GM19438 (cell line): ENCODE measurements at regions not wholly inside any gene's neighbourhood (a gene's known extent, or its start where the extent isn't known, plus 50 kb on each side); places are given as distances from the start of the nearest gene placed in this dataset.
"Not testable (repeated sequence)": the region's sequence is repeated elsewhere in the genome, so short reads cannot be mapped to it uniquely, and the experiment has no call there.

Source experiments
- ATAC-seq: cut with Tn5 transposase; IDR thresholded peaks from one replicate; pipeline ENCODE4 v1.9.1; 2021; ENCODE audit warnings: low read depth; ENCODE audit not compliant: unreplicated experiment

- no peak for ATAC-seq
Observed at GRCh38 chr4:30868111-30868895, 148.1 kb downstream of the PCDH7 start.

DNA sequence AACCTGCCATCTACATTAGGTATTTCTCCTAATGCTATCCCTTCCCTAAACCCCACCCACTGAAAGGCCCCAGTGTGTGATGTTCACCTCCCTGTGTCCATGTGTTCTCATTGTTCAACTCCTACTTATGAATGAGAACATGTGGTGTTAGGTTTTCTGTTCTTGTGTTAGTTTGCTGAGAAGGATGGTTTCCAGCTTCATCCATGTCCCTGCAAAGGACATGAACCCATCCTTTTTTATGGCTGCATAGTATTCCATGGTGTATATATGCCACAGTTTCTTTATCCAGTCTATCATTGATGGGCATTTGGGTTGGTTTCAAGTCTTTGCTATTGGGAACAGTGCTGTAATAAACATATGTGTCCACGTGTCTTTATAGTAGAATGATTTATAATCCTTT lies 149.2 kb downstream of the PCDH7 start:
- ATAC-seq, result not testable (repeated sequence)

DNA sequence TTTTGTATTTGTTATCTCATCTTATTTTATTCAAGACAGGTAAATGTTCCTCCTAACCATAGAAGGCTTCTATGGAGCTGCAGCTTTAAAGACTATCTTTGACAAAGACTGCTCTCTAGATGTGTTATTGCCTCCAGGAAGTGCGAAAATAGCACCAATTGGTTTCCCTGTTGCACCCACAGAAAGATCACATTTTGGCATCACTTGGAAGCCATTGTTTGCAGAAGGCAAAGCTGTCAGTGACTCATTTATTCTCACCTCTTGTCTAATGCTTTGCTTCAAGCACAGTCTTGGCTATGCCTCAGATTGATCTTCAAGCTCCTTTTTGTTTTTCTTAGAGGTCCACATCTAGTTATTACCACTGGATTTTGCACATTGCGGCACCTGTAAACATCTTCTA lies 150.3 kb downstream of the PCDH7 start:
- no peak for ATAC-seq

- ATAC-seq, result no peak
Observed at GRCh38 chr4:30875658-30876269, 155.6 kb downstream of the PCDH7 start.

GRCh38 chr4:30879855-30880598 lies 159.9 kb downstream of the PCDH7 start:
- ATAC-seq, result no peak

- no peak for ATAC-seq
Observed at GRCh38 chr4:30881985-30882384, 161.8 kb downstream of the PCDH7 start.

DNA sequence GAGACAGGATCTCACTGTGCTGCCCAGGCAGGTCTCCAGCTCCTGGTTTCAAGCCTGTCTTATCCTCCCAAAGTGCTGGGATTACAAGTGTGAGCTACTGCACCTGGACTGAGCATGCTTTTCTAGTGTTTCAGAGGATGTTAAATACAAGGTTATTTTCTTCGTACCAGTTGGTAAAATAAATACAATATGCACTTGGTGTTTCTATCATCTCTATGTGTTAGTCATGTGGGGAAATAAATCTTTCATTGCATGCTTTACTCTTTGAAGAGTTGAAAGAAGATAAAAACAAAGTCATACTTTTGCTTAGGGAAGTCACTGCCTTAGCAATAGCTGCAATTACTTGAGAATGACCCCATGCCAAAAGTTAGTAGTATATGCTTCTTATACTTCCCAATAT lies 162.3 kb downstream of the PCDH7 start:
- no peak for ATAC-seq

- ATAC-seq, result no peak
Observed at GRCh38 chr4:30882995-30883675, 163.0 kb downstream of the PCDH7 start.

GRCh38 chr4:30901461-30902451 lies 181.6 kb downstream of the PCDH7 start:
- no peak for ATAC-seq

- ATAC-seq, result no peak
Observed at GRCh38 chr4:30903502-30904214, 183.5 kb downstream of the PCDH7 start.

- no peak for ATAC-seq
Observed at GRCh38 chr4:30904215-30904555, 184.0 kb downstream of the PCDH7 start.

DNA sequence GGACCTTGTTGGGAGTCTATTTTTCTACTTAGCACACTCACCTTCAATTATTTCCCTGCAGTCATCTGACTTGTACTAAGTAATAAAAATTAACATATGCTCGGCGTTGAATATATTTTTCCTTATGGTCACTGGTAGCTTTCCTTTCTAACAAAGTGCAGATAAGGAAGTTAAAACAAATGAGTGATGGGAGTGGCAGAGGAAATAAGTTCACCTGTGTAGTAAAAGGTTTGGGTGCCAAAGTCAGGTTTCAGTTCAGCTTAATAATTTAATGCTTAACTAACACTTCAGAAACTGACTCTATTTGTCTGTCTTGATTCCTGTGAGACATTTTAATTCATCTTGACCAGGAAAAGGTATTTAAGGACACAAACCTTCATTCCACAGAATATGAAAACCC lies 184.4 kb downstream of the PCDH7 start:
- ATAC-seq, result no peak

GRCh38 chr4:30912098-30912714 lies 192.0 kb downstream of the PCDH7 start:
- ATAC-seq, result no peak

GRCh38 chr4:30916337-30917274 lies 196.4 kb downstream of the PCDH7 start:
- no peak for ATAC-seq

DNA sequence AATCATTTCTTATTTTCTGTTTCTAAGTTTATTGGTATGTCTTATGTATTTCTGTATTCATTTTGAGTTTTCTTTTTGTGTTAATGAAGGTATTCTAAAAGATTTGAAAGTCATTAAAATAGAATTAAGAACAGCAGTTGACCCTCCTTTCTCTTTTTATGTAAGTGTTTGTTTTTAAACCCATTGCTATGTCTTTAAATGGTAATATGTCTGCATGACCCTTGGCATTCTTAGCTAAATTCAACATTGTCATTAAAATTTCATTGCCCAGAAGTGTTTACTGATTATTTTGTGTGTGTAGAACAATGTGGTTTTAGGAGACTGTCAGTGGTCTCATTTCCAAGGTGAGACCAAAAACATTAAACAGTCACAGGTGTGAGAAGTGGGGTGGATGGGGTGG lies 197.8 kb downstream of the PCDH7 start:
- ATAC-seq, result no peak

DNA sequence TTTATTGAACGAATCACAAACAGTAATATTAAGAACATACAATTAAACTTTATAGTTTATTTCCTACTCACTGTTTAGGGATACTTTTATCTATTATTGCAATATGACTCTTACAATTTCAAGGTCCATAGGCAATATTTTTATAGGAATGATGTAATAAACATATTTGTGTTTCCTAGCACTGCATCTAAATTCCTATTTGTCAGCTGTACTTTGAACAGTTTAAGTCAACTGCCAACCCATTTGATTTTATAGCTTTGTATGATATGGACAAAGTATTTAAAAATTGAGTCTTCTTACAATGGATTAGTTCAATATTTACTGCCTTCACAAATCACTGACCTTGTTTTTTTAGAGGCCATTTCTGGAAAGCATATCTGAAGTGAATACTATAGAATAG lies 199.3 kb downstream of the PCDH7 start:
- ATAC-seq, result no peak

GRCh38 chr4:30920043-30920442 lies 199.9 kb downstream of the PCDH7 start:
- no peak for ATAC-seq

- no peak for ATAC-seq
Observed at GRCh38 chr4:30922625-30923024, 202.5 kb downstream of the PCDH7 start.
